SU-DHL-6 (cell line): ENCODE measurements at regions not wholly inside any gene's neighbourhood (a gene's known extent, or its start where the extent isn't known, plus 50 kb on each side); places are given as distances from the start of the nearest gene placed in this dataset.

ENCODE experiments used
- EZH2phosphoT487 ChIP-seq: fragments of 200-600 bp; sonication (generic), shearing (Covaris generic); conservative IDR thresholded peaks from 2 replicates; pipeline ENCODE4 v1.6.1; 2018; ENCODE audit warnings: mild to moderate bottlenecking, antibody characterized with exemption, low read length, moderate library complexity, mixed read lengths
- TF ChIP-seq, protein P1 (sequence below): fragments of 200-600 bp; sonication (generic); IDR thresholded peaks from one replicate; pipeline ENCODE4 v1.5.1; 2017; ENCODE audit warnings: antibody characterized with exemption, mild to moderate bottlenecking, low read length, moderate library complexity; ENCODE audit not compliant: insufficient read depth, poor library complexity, severe bottlenecking

DNA sequence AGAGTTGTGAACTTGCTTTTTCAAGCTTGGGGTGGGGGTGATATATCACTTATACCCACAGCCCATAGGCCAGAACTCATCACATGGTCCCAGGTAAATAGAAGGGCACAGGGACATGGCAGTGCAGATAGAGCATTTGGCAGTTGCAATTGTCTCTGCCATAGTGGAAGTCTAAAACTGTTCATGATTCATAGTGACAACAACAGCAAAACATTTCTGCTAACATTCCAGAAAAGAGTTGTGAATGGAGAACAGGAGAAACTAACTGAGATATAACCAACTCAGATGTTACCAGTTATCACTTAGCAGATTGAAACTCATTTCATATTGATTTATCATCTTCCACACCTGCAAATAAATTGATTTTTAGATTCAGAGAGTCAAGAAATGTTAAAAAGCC, 278.6 kb upstream of the KYNU start:
- TF ChIP-seq, protein P1, sequence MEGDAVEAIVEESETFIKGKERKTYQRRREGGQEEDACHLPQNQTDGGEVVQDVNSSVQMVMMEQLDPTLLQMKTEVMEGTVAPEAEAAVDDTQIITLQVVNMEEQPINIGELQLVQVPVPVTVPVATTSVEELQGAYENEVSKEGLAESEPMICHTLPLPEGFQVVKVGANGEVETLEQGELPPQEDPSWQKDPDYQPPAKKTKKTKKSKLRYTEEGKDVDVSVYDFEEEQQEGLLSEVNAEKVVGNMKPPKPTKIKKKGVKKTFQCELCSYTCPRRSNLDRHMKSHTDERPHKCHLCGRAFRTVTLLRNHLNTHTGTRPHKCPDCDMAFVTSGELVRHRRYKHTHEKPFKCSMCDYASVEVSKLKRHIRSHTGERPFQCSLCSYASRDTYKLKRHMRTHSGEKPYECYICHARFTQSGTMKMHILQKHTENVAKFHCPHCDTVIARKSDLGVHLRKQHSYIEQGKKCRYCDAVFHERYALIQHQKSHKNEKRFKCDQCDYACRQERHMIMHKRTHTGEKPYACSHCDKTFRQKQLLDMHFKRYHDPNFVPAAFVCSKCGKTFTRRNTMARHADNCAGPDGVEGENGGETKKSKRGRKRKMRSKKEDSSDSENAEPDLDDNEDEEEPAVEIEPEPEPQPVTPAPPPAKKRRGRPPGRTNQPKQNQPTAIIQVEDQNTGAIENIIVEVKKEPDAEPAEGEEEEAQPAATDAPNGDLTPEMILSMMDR = no peak
- TF ChIP-seq EZH2phosphoT487 = no peak
